Sigmoid colon (tissue), 4 donors: ENCODE measurements at regions not wholly inside any gene's neighbourhood (a gene's known extent, or its start where the extent isn't known, plus 50 kb on each side); places are given as distances from the start of the nearest gene placed in this dataset.

Source experiments
- CTCF ChIP-seq, 4 experiments: fragments of 450-650 bp in 3 of 4; fragments of 200-600 bp in 1 of 4; IDR thresholded peaks; one replicate each; pipeline ENCODE4 v1.5.1; 2016 to 2019; ENCODE audit warnings: antibody characterized with exemption in 4 of 4, mild to moderate bottlenecking in 3 of 4, moderate library complexity in 2 of 4
- POLR2A ChIP-seq, 2 donors: fragments of 450-650 bp; IDR thresholded peaks; one replicate each; pipeline ENCODE4 v1.6.1; 2016; ENCODE audit warnings: antibody characterized with exemption in 2 of 2, mild to moderate bottlenecking in 2 of 2, moderate library complexity in 2 of 2
- POLR2AphosphoS5 ChIP-seq, 4 donors: sonication (generic); formaldehyde crosslinking; IDR thresholded peaks; one replicate each; pipeline ENCODE4 v1.6.1; 2017; ENCODE audit warnings: antibody characterized with exemption in 4 of 4

DNA sequence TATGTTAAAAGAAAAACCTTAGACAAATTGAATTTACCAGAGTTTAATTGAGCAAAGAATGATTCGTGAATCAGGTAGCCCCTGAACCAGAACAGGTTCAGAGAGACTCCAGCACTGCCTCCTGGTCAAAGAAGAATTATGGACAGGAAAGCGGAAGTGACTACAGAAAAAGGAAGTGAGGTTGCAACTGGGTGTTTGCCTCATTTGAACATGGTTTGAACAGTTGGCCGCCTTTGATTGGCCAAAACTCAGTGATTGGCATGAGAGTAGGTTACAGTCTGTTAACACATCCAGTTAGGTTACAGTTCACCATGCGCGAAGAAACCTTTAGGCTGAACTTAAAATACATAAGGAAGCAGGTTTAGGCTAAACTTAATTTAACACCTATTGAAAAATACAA lies 248.8 kb downstream of the TFAP2A start:
- TF ChIP-seq CTCF (IDR thresholded peaks at IDR 0.05) (no peak), POLR2A (IDR thresholded peaks at IDR 0.05) (no peak), POLR2AphosphoS5 (IDR thresholded peaks at IDR 0.05) (no peak)
